ENCODE measurements at regions not wholly inside any gene's neighbourhood (a gene's known extent, or its start where the extent isn't known, plus 50 kb on each side); places are given as distances from the start of the nearest gene placed in this dataset.

DNA sequence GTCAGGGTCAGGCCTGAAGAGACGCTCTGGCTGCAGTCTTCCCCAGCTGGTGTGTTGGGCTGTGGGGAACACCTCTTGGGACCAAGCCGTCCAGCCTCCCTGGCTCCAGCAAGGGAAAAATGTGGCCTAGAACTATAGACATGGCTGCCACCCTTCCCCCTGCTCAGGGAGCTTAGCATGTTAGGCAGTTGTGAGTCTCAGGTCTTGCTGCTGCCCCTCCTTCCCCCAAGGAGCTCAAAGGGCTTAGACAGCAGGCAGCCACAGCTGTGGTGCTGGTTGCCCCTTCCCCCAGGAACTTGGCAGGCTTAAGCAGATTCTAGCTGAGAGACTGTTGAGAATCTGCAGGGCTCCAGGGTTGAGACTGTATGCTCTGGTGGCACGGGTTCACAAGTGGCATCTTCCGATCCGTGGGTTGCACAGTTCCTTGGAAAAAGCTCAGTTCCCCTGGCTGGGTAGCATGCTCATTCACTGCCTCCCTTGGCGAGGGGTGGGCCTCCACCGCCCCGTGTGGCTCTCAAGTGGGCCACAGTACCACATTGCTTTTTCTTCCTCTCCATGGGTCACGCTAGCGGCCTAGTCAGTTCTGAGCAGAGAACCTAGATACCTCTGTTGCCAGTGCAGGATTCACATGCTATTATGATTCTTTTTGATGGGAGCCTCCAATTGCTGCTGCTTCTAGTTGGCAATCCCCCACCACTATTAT is 1258.6 kb downstream of the OLFM4 start:
- Histone ChIP-seq H3K27me3 (no peaks in the 10 kb centered on the region), H3K4me3 (no peak overlapping the region), H3K4me1 (no peaks in the 10 kb centered on the region), H3K27ac (no peak overlapping the region), H3K36me3 (no peaks in the 10 kb centered on the region), H3K9me3 (peaks cover 6% of the 10 kb centered on the region)
- TF ChIP-seq EP300 (IDR thresholded peaks at IDR 0.05), result no peak
- no peak for TF ChIP-seq POLR2A (IDR thresholded peaks at IDR 0.05)
- TF ChIP-seq POLR2AphosphoS5 (IDR thresholded peaks at IDR 0.05), result no peak
- TF ChIP-seq, protein P1, sequence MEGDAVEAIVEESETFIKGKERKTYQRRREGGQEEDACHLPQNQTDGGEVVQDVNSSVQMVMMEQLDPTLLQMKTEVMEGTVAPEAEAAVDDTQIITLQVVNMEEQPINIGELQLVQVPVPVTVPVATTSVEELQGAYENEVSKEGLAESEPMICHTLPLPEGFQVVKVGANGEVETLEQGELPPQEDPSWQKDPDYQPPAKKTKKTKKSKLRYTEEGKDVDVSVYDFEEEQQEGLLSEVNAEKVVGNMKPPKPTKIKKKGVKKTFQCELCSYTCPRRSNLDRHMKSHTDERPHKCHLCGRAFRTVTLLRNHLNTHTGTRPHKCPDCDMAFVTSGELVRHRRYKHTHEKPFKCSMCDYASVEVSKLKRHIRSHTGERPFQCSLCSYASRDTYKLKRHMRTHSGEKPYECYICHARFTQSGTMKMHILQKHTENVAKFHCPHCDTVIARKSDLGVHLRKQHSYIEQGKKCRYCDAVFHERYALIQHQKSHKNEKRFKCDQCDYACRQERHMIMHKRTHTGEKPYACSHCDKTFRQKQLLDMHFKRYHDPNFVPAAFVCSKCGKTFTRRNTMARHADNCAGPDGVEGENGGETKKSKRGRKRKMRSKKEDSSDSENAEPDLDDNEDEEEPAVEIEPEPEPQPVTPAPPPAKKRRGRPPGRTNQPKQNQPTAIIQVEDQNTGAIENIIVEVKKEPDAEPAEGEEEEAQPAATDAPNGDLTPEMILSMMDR (IDR thresholded peaks at IDR 0.05), result no peak
- WGBS, result 92% methylated on average over 7 of the region's 10 CpGs
- no peak for DNase-seq (ENCODE audit: low spot score in 2 of 2)

DNA sequence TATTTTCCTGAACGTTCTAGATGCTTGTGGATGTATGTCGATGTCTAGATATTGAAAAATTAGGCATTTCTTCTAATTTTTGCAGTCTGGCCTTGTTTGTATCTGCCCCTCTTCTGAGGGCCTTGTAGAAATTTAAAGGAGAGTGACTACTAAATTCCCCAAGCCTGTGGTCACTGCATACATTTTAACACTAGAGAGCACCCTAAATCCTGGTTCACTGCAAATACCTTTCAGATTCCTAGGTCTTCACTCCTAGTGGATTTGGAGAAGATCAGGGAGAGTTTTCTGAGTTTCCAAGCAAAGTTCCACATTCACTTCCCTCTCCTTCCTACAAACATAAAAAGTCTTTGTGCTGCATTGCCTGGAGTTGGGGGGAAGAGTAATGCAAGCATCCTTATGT is 1272.5 kb downstream of the OLFM4 start:
- no peak for DNase-seq (ENCODE audit: low spot score in 2 of 2)
- Histone ChIP-seq H3K4me3 (no peak overlapping the region), H3K27ac (no peak overlapping the region), H3K9me3 (no peaks in the 10 kb centered on the region), H3K4me1 (no peaks in the 10 kb centered on the region), H3K27me3 (no peaks in the 10 kb centered on the region), H3K36me3 (no peaks in the 10 kb centered on the region)
- TF ChIP-seq POLR2AphosphoS5 (IDR thresholded peaks at IDR 0.05) (no peak), EP300 (IDR thresholded peaks at IDR 0.05) (no peak), POLR2A (IDR thresholded peaks at IDR 0.05) (no peak)
- TF ChIP-seq, protein P1 (IDR thresholded peaks at IDR 0.05), result no peak
- whole genome bisulfite sequencing, result 80% methylated on average over 2 of the region's 2 CpGs

DNA sequence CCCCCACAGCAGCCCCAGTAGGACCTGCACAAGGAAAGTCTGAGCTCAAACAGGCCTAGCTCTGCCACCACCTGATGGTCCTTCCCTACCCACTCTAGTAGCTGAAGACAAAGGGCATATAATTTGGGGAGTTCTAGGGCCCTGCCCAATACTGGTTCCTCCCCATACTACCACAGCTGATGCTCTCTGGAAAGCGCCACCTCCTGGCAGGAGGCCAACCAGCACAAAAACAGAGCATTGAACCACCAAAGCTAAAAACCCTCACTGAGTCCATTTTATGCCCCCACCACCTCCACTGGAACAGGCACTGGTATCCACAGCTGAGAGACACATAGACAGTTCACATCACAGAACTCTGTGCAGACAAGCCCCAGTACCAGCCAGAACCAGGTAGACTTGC is 1276.8 kb downstream of the OLFM4 start:
- H3K27ac ChIP-seq, result no peak overlapping the region
- no peaks in the 10 kb centered on the region for H3K27me3 ChIP-seq
- no peaks in the 10 kb centered on the region for H3K36me3 ChIP-seq
- no peak for TF ChIP-seq POLR2AphosphoS5 (IDR thresholded peaks at IDR 0.05)
- TF ChIP-seq, protein P1 (IDR thresholded peaks at IDR 0.05), result no peak
- no peaks in the 10 kb centered on the region for H3K4me1 ChIP-seq
- H3K9me3 ChIP-seq, result no peaks in the 10 kb centered on the region
- no peak for DNase-seq (ENCODE audit: low spot score in 2 of 2)
- no peak overlapping the region for H3K4me3 ChIP-seq
- no CpG with 5 or more reads among the region's 1 CpG for WGBS

DNA sequence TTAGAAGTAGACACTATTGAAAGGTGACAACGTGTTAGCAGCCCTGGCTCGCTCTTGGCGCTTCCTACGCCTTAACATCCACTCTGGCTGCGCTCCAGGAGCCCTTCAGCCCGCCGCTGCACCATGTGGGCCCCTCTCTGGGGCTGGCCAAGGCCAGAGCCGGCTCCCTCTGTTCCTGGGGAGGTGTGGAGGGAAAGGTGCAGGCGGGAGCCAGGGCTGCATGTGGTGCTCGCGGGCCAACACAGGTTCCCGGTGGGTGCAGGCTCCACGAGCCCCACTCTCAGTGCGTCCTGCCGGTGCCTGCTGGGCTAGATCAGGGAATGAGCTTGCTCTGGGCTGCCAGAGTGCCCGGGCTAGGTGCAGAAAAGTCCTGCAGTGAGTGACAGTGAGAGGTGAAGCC is 1284.3 kb downstream of the OLFM4 start:
- DNase-seq (ENCODE audit: low spot score in 2 of 2), result no peak
- Histone ChIP-seq H3K27me3 (no peaks in the 10 kb centered on the region), H3K9me3 (no peaks in the 10 kb centered on the region), H3K27ac (no peak overlapping the region), H3K4me3 (no peak overlapping the region), H3K4me1 (no peaks in the 10 kb centered on the region), H3K36me3 (no peaks in the 10 kb centered on the region)
- TF ChIP-seq, protein P1 (IDR thresholded peaks at IDR 0.05), result no peak
- TF ChIP-seq POLR2AphosphoS5 (IDR thresholded peaks at IDR 0.05), result no peak
- WGBS, result 83% methylated on average over 12 of the region's 16 CpGs

DNA sequence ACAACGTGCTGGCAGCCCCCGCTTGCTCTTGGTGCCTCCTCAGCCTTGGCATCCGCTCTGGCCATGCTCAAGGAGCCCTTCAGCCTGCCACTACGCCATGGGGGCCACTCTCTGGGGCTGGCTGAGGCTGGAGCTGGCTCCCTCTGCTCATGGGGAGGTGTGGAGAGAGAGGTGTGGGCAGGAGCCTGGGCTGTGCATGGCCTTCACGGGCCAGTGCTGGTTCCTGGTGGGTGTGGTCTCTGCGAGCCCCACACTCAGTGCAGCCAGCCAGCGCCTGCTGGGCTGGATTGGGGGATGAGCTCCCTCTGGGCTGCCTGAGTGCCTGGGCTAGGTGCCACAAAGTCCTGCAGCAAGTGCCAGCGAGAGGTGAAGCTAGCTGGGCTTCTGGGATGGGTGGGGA is 1289.1 kb downstream of the OLFM4 start:
- 100% methylated on average over 1 of the region's 8 CpGs for WGBS
- no peak overlapping the region for H3K4me3 ChIP-seq
- no peaks in the 10 kb centered on the region for H3K36me3 ChIP-seq
- H3K27me3 ChIP-seq, result no peaks in the 10 kb centered on the region
- TF ChIP-seq POLR2AphosphoS5 (IDR thresholded peaks at IDR 0.05), result no peak
- TF ChIP-seq POLR2A (IDR thresholded peaks at IDR 0.05), result no peak
- TF ChIP-seq, protein P1 (IDR thresholded peaks at IDR 0.05), result no peak
- TF ChIP-seq EP300 (IDR thresholded peaks at IDR 0.05), result no peak
- H3K9me3 ChIP-seq, result no peaks in the 10 kb centered on the region
- H3K27ac ChIP-seq, result no peak overlapping the region
- DNase-seq (ENCODE audit: low spot score in 2 of 2), result no peak
- no peaks in the 10 kb centered on the region for H3K4me1 ChIP-seq

All from suprapubic skin (tissue), 4 donors.